OCI-LY1 (cell line): ENCODE measurements at regions not wholly inside any gene's neighbourhood (a gene's known extent, or its start where the extent isn't known, plus 50 kb on each side); places are given as distances from the start of the nearest gene placed in this dataset.

Experiments
- H2AFZ ChIP-seq: fragments of 200-600 bp; sonication (generic), shearing (Covaris generic); 2 replicates; pipeline ENCODE4 v1.6.0; 2014; ENCODE audit warnings: antibody characterized with exemption, mild to moderate bottlenecking, low read length
- H3F3A ChIP-seq: fragments of 200-600 bp; sonication (generic), shearing (Covaris generic); 2 replicates; pipeline ENCODE4 v1.6.0; 2014; ENCODE audit warnings: mild to moderate bottlenecking, antibody characterized with exemption, low read length, moderate library complexity; ENCODE audit not compliant: insufficient read depth
- H3K27ac ChIP-seq: fragments of 200-600 bp; sonication (generic); 2 replicates; pipeline ENCODE4 v1.5.1; 2014; ENCODE audit warnings: low read length, mixed run types, mild to moderate bottlenecking, low read depth; ENCODE audit not compliant: poor library complexity, severe bottlenecking
- H3K27me3 ChIP-seq: fragments of 200-600 bp; sonication (generic); 2 replicates; pipeline ENCODE4 v1.6.0; 2014; ENCODE audit warnings: antibody characterized with exemption, mild to moderate bottlenecking, low read length, moderate library complexity; ENCODE audit not compliant: insufficient read depth
- H3K36me3 ChIP-seq: fragments of 200-600 bp; sonication (generic); 2 replicates; pipeline ENCODE4 v1.6.1; 2014; ENCODE audit warnings: mild to moderate bottlenecking, antibody characterized with exemption, low read length, moderate library complexity, mixed read lengths; ENCODE audit not compliant: insufficient read depth
- H3K4me1 ChIP-seq: fragments of 200-600 bp; sonication (generic); 2 replicates; pipeline ENCODE4 v1.5.1; 2014; ENCODE audit warnings: mild to moderate bottlenecking, low read length, moderate library complexity; ENCODE audit not compliant: insufficient read depth, severe bottlenecking
- H3K4me2 ChIP-seq: fragments of 200-600 bp; sonication (generic), shearing (Covaris generic); 2 replicates; pipeline ENCODE4 v1.6.1; 2014; ENCODE audit warnings: low read length
- H3K4me3 ChIP-seq: fragments of 200-600 bp; sonication (generic); 2 replicates; pipeline ENCODE4 v1.5.1; 2014; ENCODE audit warnings: low read length, low read depth, mild to moderate bottlenecking, mixed read lengths; ENCODE audit not compliant: poor library complexity, severe bottlenecking
- H3K79me2 ChIP-seq: fragments of 200-600 bp; shearing (Covaris generic); 2 replicates; pipeline ENCODE4 v1.6.1; 2016; ENCODE audit warnings: mixed run types, low read length, mixed read lengths; ENCODE audit not compliant: insufficient read depth
- H3K9ac ChIP-seq: fragments of 200-600 bp; sonication (generic), shearing (Covaris generic); 2 replicates; pipeline ENCODE4 v1.6.1; 2014; ENCODE audit warnings: mild to moderate bottlenecking, low read length, mixed read lengths
- H3K9me2 ChIP-seq: fragments of 200-600 bp; sonication (generic), shearing (Covaris generic); 2 replicates; pipeline ENCODE4 v1.6.1; 2014; ENCODE audit warnings: low read depth, mild to moderate bottlenecking, low read length, mixed read lengths
- H3K9me3 ChIP-seq: fragments of 200-600 bp; shearing (Covaris generic); 2 replicates; pipeline ENCODE4 v1.6.1; 2014; ENCODE audit warnings: low read length, mixed read lengths
- H4K20me1 ChIP-seq: fragments of 200-600 bp; sonication (generic), shearing (Covaris generic); 2 replicates; pipeline ENCODE4 v1.6.0; 2016; ENCODE audit warnings: mild to moderate bottlenecking, low read length; ENCODE audit not compliant: insufficient read depth
- CTCF ChIP-seq: fragments of 200-600 bp; sonication (generic), shearing (Covaris generic); IDR thresholded peaks from 2 replicates; pipeline ENCODE4 v1.5.1; 2017; ENCODE audit warnings: mild to moderate bottlenecking, antibody characterized with exemption, low read length, moderate library complexity, mixed read lengths
- EZH2 ChIP-seq: fragments of 200-600 bp; sonication (generic), shearing (Covaris generic); IDR thresholded peaks from 2 replicates; pipeline ENCODE4 v1.8.0; 2017; ENCODE audit warnings: borderline replicate concordance, mixed run types, mild to moderate bottlenecking, antibody characterized with exemption, low read length, moderate library complexity, mixed read lengths

- Histone ChIP-seq H3K9me3 (no peaks in the 10 kb centered on the region), H4K20me1 (no peaks in the 10 kb centered on the region), H3F3A (no peaks in the 10 kb centered on the region), H3K27me3 (no peaks in the 10 kb centered on the region), H3K4me3 (no peak overlapping the region), H3K79me2 (no peaks in the 10 kb centered on the region), H3K4me1 (no peaks in the 10 kb centered on the region), H3K36me3 (no peaks in the 10 kb centered on the region), H3K9ac (no peak overlapping the region), H3K9me2 (no peaks in the 10 kb centered on the region), H2AFZ (no peak overlapping the region), H3K4me2 (no peak overlapping the region), H3K27ac (no peak overlapping the region)
- TF ChIP-seq CTCF (no peak), EZH2 (no peak)
These were observed 1717.1 kb upstream of the RAG2 start for GRCh38 chr11:38315151-38315550.

GRCh38 chr11:38307455-38307854, 1709.4 kb upstream of the RAG2 start:
- TF ChIP-seq CTCF: no peak
- TF ChIP-seq EZH2: no peak
- H3K79me2 ChIP-seq: no peaks in the 10 kb centered on the region
- H3K9ac ChIP-seq: no peak overlapping the region
- H3K4me2 ChIP-seq: no peak overlapping the region
- no peaks in the 10 kb centered on the region for H3F3A ChIP-seq
- no peak overlapping the region for H3K4me3 ChIP-seq
- H2AFZ ChIP-seq: no peak overlapping the region
- no peaks in the 10 kb centered on the region for H3K4me1 ChIP-seq
- H4K20me1 ChIP-seq: no peaks in the 10 kb centered on the region
- H3K9me3 ChIP-seq: no peaks in the 10 kb centered on the region
- H3K27me3 ChIP-seq: no peaks in the 10 kb centered on the region
- H3K27ac ChIP-seq: no peak overlapping the region
- H3K9me2 ChIP-seq: no peaks in the 10 kb centered on the region
- H3K36me3 ChIP-seq: no peaks in the 10 kb centered on the region

GRCh38 chr11:38305682-38306081, 1707.6 kb upstream of the RAG2 start:
- Histone ChIP-seq H3K9ac (no peak overlapping the region), H3K27me3 (no peaks in the 10 kb centered on the region), H3K9me3 (no peaks in the 10 kb centered on the region), H3K4me1 (no peaks in the 10 kb centered on the region), H2AFZ (no peak overlapping the region), H4K20me1 (no peaks in the 10 kb centered on the region), H3F3A (no peaks in the 10 kb centered on the region), H3K27ac (no peak overlapping the region), H3K36me3 (no peaks in the 10 kb centered on the region), H3K79me2 (no peaks in the 10 kb centered on the region), H3K9me2 (no peaks in the 10 kb centered on the region), H3K4me3 (no peak overlapping the region), H3K4me2 (no peak overlapping the region)
- TF ChIP-seq CTCF: no peak
- no peak for TF ChIP-seq EZH2
